Breast epithelium (tissue), 3 donors: ENCODE measurements at regions not wholly inside any gene's neighbourhood (a gene's known extent, or its start where the extent isn't known, plus 50 kb on each side); places are given as distances from the start of the nearest gene placed in this dataset.

Experiments used
- POLR2A ChIP-seq: fragments of 450-650 bp; IDR thresholded peaks from one replicate; pipeline ENCODE4 v1.6.1; 2016; ENCODE audit warnings: antibody characterized with exemption, mild to moderate bottlenecking, moderate library complexity
- TF ChIP-seq, protein P1 (sequence below), 3 donors: fragments of 450-650 bp; IDR thresholded peaks; one replicate each; pipeline ENCODE4 v1.5.1; 2016 to 2017; ENCODE audit warnings: antibody characterized with exemption in 3 of 3, mild to moderate bottlenecking in 3 of 3, moderate library complexity in 3 of 3

DNA sequence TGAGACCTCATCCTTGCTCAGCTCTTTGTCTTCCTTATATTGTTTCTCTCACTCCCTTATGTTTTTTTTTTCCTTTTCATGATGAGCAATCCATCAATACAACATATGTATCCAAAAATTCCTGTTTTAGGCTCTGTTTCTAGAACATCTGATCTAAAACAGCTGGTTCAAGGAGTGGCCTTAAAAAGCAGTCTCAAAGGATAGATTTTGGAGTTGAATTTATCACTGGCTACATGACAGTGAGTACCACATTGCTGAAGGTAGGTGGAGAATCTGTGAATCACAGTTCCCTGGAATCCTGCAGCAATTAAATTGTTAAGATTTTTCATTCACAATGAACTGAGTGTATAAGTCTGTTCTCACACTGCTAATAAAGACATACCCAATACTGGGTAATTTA lies 155.8 kb upstream of the ADAMTS5 start:
- TF ChIP-seq, protein P1, sequence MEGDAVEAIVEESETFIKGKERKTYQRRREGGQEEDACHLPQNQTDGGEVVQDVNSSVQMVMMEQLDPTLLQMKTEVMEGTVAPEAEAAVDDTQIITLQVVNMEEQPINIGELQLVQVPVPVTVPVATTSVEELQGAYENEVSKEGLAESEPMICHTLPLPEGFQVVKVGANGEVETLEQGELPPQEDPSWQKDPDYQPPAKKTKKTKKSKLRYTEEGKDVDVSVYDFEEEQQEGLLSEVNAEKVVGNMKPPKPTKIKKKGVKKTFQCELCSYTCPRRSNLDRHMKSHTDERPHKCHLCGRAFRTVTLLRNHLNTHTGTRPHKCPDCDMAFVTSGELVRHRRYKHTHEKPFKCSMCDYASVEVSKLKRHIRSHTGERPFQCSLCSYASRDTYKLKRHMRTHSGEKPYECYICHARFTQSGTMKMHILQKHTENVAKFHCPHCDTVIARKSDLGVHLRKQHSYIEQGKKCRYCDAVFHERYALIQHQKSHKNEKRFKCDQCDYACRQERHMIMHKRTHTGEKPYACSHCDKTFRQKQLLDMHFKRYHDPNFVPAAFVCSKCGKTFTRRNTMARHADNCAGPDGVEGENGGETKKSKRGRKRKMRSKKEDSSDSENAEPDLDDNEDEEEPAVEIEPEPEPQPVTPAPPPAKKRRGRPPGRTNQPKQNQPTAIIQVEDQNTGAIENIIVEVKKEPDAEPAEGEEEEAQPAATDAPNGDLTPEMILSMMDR (IDR thresholded peaks at IDR 0.05): no peak
- no peak for TF ChIP-seq POLR2A
